ENCODE measurements at regions not wholly inside any gene's neighbourhood (a gene's known extent, or its start where the extent isn't known, plus 50 kb on each side); places are given as distances from the start of the nearest gene placed in this dataset.

- no peak for TF ChIP-seq CTCF (IDR thresholded peaks at IDR 0.05)
- TF ChIP-seq EZH2 (IDR thresholded peaks at IDR 0.05), result no peak
- TF ChIP-seq EZH2phosphoT487 (IDR thresholded peaks at IDR 0.05), result no peak
Observed at GRCh38 chr9:19694601-19695000, 94.2 kb downstream of the SLC24A2 start.
